Right lobe of liver (tissue), 4 donors: ENCODE measurements at regions not wholly inside any gene's neighbourhood (a gene's known extent, or its start where the extent isn't known, plus 50 kb on each side); places are given as distances from the start of the nearest gene placed in this dataset.

Source experiments
- CTCF ChIP-seq, 4 donors: fragments of 200-600 bp in 3 of 4; fragments of 450-650 bp in 1 of 4; IDR thresholded peaks; one replicate each; pipeline versions ENCODE4 v1.5.1 to v1.8.0; 2016 to 2022; ENCODE audit warnings: antibody characterized with exemption in 4 of 4, mild to moderate bottlenecking in 2 of 4
- POLR2A ChIP-seq: fragments of 450-650 bp; IDR thresholded peaks from one replicate; pipeline ENCODE4 v1.6.1; 2017; ENCODE audit warnings: antibody characterized with exemption, mild to moderate bottlenecking
- donor health status: DM: no; HTN: no; CAD: no.
- donor health status: DM: no; HTN: no; CAD: no.
- donor health status: DM: no; HTN: yes; CAD: no.

DNA sequence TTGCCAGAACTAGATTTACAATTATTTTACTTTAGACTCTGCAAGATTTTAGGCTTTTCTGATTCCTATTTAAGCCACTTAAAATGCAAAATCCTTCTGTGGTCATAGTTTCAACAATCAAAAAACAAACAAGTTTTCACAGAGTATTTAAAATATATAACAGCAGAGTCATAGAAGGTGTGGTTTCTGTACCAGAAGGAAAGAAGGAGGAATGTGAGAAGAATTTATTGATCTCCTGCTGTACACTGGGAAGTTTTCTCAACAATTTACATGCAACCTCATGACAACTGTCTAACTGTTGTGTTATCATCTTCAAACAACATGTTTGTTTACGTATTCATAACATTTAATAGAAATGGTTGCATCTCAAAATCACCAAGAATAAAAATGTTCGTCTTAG lies 102.3 kb upstream of the CEP126 start:
- TF ChIP-seq POLR2A = no peak
- no peak for TF ChIP-seq CTCF (IDR thresholded peaks at IDR 0.05)
